ENCODE measurements at regions not wholly inside any gene's neighbourhood (a gene's known extent, or its start where the extent isn't known, plus 50 kb on each side); places are given as distances from the start of the nearest gene placed in this dataset.

GRCh38 chrX:45351478-45351877 is 150.8 kb upstream of the DIPK2B start:
- DNase-seq, result no peak

GRCh38 chrX:45348296-45348695 is 147.6 kb upstream of the DIPK2B start:
- DNase-seq, result no peak

GRCh38 chrX:45347877-45348276 is 147.2 kb upstream of the DIPK2B start:
- DNase-seq, result no peak

DNA sequence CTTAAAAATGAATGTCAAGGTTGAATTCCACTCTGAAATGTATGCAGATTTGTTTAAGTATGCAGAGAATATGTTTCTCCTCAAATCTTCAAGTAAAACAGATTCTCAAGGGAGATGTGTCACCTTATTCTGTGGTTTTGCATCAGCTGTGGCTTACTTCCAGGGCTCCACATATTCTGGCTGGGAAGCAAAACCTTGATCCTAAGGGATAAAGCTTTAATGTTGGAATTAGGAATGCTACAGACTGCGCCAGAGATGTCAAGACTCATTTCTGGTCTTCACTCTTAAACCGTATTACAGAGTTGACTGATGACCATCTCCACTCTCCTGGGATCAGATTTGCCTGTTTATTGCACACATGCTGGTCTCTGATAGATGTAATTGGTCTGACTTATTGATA is 143.9 kb upstream of the DIPK2B start:
- DNase-seq, result no peak

GRCh38 chrX:45329217-45329616 is 128.5 kb upstream of the DIPK2B start:
- no peak for DNase-seq

DNA sequence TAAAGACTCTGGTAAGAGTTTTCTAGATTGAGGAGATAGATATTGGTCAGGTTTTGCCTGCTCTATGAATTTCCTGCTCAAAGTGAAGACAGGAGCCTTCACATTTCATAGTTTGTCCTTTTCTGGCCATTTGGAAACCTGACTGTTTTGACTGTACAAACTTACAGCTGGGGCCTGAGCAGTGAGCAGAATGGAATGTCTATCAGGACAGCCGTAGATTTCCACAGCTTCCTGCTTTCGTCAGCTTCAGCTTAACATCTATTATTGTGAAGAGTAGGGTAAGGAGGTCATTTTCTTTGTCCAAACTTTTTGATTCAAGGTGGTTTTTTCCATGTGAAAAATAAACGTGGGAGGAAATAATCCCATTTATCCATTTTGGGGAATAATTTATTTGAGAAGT is 124.3 kb upstream of the DIPK2B start:
- DNase-seq, result no peak

DNA sequence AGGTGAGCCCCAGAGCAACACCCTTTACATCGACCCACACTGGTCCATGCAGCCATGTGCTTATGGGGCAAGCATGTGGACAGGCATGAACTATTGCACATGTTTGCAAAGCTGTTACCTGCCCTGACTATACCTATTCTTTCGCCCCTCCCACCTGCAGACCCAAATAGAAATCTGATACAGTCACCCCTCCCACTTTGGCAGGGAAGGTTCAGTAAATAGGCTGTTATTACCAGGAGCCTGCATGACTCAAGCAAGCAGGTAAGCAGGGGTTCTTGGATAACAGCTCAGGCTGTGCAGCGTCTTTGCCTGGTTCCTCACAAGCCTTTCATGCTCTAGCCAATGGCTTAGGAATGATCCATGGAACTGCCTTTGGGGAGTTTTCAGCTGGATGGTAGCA is 122.7 kb upstream of the DIPK2B start:
- no peak for DNase-seq

- DNase-seq, result no peak
Observed at GRCh38 chrX:45322820-45323219, 122.1 kb upstream of the DIPK2B start.

GRCh38 chrX:45322382-45322781 is 121.7 kb upstream of the DIPK2B start:
- peak; percentile 49 for DNase-seq

- no peak for DNase-seq
Observed at GRCh38 chrX:45320191-45320590, 119.5 kb upstream of the DIPK2B start.

GRCh38 chrX:45309801-45310200 is 109.1 kb upstream of the DIPK2B start:
- no peak for DNase-seq

GRCh38 chrX:45309096-45309495 is 108.4 kb upstream of the DIPK2B start:
- DNase-seq, result no peak

GRCh38 chrX:45306794-45307193 is 106.1 kb upstream of the DIPK2B start:
- no peak for DNase-seq

GRCh38 chrX:45300638-45301037 is 100.0 kb upstream of the DIPK2B start:
- no peak for DNase-seq

DNA sequence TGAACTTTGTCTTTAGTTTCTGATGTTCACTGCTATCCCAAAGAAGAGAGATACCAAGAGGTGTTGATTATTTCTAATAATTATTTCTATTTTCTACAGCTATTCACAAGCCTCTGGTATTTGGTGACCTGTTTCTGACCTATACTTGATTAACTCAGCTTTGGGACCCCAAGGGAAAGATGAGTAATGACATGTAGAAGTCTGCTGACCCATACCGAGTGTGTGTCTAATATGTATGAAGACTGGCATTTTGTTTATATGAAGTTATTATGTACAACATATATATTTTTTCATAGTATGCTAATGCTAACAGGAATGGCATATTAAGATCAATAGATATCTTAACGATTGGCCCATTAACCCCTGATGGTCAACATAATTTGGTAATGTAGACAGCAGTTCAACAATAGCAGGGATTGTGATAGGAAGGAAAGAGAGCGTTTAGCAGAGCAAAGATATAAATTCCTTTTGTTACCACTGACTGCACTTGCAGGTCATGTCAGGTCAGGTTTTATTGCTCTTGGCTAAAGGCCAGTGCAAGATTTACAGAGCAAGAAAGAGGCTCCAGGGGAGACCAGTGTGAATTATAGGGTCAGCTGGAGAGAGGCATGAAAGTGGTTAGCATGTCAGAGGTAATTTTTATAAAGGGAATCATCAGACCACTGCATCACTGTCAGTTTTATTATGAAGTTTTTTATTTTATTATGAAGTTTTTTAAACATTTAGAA is 94.7 kb upstream of the DIPK2B start:
- DNase-seq, result no peak

GRCh38 chrX:45274576-45274975 is 73.9 kb upstream of the DIPK2B start:
- DNase-seq, result no peak

DNA sequence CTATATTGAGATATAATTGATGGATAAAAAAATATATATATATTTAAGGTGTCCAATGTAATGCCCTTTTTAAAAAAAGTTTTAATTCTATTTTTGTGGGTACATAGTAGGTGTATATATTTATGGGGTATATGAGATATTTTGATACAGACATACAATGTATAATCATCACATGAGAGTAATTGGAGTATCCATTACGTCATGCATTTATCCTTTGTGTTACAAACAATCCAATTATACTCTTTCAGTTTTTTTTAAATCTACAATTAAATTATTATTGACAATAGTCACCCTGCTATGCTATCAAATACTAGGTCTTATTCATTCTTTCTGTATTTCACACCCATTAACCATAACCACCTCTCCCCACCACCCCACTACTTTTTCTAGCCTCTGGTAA is 66.3 kb upstream of the DIPK2B start:
- no peak for DNase-seq

- DNase-seq, result no peak
Observed at GRCh38 chrX:45266456-45266855, 65.8 kb upstream of the DIPK2B start.

DNA sequence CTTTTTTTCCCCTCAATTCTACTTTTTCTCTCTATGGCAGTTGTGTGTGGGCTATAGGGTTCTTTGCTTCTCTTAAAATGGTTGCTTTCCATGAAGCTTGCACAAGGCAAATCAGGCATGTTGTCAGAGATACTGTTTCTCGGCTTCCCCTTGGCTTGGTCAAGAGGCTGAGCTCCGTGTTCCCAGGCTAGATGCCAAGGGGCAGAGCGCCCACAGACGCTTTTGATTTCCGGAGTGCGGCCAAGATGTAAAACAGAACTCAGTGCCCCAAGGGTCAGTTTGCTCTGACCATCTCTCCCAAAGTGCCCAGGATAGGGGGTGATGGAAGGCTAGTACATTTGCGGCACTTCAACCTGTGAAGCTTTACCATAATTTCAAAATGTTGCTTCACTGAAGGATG is 64.2 kb upstream of the DIPK2B start:
- no peak for DNase-seq

DNA sequence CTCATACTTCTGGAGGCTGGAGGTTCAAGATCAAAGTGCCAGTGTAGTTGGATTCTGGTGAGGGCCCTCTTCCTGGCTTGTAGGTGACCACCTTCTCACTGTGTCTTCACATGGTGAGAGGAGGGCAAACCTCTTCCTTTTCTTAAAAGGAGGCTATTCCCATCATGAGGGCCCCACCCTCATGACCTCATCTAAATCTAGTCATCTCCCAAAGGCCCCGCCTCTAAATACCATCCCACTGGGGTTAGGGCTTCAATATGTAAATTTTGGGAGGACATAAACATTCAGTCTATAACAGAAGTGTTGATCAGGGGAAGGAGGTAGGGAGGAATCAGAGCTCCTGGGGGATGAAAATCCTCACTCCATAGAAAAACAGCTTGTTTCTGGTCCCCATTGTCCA is 60.8 kb upstream of the DIPK2B start:
- no peak for DNase-seq

- no peak for DNase-seq
Observed at GRCh38 chrX:45261005-45261404, 60.3 kb upstream of the DIPK2B start.

- no peak for DNase-seq
Observed at GRCh38 chrX:45258731-45259402, 58.2 kb upstream of the DIPK2B start.

Measured in femur (tissue), 1 donor.